ENCODE measurements at regions not wholly inside any gene's neighbourhood (a gene's known extent, or its start where the extent isn't known, plus 50 kb on each side); places are given as distances from the start of the nearest gene placed in this dataset.

DNA sequence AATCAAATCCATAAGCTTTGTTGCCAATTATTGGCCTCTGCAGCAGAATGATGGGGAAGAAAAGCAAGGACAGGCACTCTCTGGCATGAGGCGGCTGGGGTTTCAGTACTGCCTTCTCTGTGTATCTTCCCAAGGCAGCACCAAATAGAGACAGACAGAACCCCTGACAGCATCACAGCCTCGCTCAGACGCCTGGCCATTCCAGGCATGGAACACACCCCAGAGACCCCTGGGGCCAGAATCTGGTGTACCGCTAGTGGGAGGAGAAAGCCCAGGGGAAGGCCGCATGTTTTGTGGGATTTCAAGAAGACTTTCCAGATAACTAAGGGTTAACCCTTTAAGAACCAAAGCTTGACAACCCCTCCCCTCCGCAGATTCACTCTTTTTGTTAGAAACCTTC is 282.1 kb downstream of the EN1 start:
- DNase-seq (ENCODE audit: low read depth): no peak

DNA sequence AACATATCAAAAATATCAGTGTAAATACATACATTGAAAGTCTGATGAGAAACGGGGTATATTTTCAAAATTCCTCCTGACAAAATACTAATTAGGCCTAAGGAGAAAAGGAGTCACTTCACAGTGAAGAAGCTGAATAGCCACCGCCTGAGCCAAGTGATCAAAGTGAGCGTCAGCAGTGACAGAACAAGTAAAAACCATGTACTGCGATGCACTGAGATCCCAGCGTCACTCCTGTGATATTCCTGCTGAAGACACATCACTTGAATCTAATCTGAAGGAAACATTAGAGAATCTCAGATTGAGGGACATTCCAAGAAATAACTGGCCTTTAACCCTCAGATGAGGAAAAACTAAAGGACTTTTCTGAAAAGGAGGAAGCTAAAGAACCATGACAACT is 285.3 kb downstream of the EN1 start:
- DNase-seq (ENCODE audit: low read depth): no peak

DNA sequence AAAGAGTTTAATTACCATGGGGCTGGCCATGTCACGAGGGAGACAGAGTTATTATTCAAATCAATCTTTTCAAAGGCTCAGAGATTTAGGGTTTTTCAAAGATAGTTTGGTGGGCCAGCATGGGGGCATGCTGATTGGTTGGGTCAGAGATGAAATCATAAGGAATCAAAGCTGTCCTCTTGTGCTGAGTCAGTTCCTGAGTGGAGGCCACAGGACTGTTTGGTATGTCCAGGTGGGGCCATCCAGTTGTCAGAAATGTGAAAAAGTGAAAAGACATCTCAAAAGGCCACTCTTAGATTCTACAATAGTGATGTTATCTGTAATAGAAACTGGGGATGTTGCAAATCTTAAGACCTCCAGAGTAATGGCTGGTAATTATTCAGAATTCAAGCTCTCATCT is 288.6 kb downstream of the EN1 start:
- no peak for DNase-seq (ENCODE audit: low read depth)

DNA sequence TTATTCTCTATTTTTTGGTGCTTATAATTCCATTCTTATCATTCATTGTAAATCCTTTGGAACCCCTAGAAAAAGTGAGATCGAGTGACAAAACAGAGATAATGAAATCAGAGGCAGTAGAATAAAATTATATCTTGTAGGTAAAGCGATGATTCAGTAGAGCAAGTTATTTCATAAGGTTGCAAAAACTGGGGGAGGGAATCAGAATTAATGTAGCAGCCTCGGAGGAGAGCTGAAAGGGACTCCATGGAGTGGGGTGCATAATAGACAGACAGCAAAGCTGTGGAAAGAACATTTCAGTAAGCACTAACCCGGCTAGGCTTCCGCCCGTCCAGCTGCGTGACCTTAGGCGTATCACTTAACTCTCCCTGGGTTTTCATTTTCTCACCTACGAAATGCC is 289.7 kb downstream of the EN1 start:
- no peak for DNase-seq (ENCODE audit: low read depth)

DNA sequence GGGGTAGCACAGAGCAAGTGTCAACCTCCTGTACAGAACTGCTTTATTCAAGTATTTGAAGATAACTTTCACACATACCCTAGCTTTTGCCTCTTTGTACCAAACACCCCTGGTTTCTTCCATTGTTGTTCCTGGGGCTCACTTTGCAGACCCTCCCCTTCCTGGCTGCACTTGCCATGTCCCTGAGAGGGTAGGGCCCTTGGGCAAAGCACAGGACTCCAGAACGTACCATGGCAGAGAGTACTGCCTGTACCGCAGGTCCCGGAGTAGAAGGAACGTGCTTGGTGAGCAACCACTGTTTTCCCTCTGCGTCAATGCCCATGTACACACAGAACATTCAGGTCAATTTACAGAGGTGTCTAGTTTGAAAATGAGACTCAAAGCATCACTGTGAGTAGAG is 290.4 kb downstream of the EN1 start:
- DNase-seq (ENCODE audit: low read depth): no peak

DNA sequence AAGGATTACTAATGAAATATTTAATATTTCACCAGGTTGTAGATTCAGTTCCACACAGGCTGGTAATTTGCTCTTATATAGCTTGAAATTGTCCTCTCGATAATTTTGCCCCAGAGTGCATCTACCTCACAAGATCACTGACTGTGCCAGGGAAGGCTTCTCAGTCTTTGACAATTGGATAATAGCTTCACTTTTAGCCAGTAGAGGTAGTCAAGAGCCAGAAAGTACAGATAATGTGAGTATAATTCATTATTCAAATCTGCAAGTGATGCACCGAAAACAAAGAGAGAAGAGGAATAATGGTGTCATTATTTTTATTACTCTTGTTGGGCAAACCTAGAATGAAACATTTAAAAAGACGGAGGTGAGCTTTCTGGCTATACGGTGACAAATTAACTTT is 292.8 kb downstream of the EN1 start:
- no peak for DNase-seq (ENCODE audit: low read depth)

DNA sequence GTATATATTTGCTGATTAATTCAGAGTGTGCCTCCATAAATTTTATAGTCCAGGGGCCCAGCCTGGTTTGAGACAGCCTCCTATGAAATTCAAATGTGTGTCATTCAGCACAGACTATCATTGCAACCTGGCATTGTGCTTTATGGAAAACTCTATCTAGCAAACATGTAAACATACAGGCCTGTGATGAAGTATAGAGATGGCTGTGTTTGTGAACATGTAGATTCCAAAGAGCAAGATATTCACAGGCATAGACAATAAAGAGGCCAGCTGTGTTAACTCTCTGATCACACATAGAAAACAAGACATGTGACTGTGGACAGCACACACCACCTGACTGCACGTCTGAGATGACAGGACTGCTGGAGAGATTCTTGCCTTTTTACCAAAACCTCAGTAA is 297.9 kb downstream of the EN1 start:
- no peak for DNase-seq (ENCODE audit: low read depth)

GRCh38 chr2:118548880-118549488 is 298.5 kb downstream of the EN1 start:
- DNase-seq (ENCODE audit: low read depth): no peak

DNA sequence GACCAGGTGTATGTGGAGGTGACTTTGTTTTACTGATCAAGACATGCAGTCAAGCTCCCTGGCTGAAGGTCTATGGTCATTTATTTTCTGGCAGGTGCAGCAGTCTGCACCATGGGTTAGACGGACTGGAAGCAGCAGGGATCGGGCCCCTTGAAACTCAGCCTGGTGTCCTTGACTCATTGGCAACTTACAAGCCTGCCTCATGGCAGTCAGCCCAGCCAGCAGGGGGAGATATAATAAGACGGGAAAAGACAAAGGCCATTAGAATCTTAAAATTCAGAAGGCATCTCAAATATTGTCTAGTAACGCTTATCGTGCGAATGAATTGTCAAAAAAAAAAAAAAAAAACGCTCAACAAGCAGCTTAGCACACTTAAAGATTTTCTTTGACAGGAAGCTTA is 308.2 kb downstream of the EN1 start:
- DNase-seq (ENCODE audit: low read depth): no peak

GRCh38 chr2:118536306-118536705 is 311.1 kb downstream of the EN1 start:
- no peak for DNase-seq (ENCODE audit: low read depth)

DNA sequence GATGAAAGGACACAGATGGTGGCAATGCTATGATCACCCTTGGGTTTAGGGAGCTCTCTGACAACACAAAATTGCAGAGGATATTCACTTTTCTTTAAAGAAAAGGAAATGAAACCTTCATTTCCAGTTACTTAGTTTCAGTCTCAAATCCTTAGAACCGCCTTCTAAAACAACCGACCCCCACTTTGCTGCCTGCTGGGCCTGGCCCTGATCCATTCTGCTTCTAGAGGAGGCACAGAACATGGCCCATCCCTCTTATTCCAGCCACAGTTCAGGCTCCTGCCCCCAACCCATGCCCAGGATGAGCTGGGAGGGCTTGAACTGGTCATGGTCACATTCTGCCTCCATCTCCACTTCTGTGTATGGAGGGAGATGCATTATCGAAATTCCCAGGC is 311.6 kb downstream of the EN1 start:
- DNase-seq (ENCODE audit: low read depth): no peak

- DNase-seq (ENCODE audit: low read depth): no peak
Measured at GRCh38 chr2:118535171-118535817, 312.2 kb downstream of the EN1 start.

DNA sequence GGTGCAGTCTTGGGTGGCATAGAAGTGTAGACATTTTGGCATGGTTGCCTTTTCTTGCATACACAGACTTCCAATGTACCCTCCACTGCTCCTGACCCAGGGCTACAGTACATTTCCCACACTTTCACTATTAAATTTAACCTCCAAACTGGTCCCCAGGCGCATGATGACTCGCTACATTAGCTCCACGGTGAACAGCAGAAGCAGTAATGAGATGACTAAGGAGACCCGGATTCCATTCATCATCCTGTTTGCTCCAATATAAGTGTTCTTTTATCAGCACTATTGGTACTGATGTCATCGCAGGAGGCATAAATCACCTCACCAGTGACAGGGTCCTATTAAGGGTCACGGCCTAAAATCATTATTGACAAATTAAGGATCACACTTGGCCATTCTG is 316.5 kb downstream of the EN1 start:
- DNase-seq (ENCODE audit: low read depth): no peak

DNA sequence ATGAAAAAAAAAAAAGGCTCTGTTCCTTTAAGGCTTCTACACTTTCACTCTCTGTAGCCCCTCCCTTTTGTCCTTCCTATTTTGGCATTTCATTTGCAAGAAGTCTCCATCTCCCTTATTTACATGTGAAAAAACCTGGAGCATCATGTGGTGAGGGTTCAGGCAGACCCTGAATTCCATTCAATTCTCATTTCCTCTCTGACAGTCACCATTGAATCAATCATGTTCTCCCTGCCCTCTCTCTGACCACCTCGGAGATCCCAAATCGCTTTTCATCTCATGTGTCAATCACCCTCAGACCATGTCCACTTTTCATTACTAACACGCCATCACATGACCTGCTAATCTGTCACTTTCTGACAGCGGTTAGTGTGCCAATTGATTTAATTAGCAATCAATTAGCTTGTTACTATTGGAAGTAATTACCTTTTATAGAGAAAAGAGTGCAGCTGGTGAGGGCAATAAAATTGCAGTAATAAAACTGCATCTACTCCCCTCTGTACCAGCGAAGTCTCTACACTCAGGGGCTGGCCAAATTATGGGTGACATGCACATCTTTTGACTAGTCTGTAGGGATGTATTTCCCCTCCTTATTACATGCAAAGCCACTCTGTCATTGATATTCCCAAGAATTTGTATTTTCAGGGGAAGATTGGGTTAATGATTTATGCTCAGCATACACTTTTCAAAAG is 317.4 kb downstream of the EN1 start:
- DNase-seq (ENCODE audit: low read depth): no peak

- DNase-seq (ENCODE audit: low read depth): no peak
Measured at GRCh38 chr2:118527571-118527970, 319.9 kb downstream of the EN1 start.

GRCh38 chr2:118525346-118525745 is 322.1 kb downstream of the EN1 start:
- DNase-seq (ENCODE audit: low read depth): no peak

DNA sequence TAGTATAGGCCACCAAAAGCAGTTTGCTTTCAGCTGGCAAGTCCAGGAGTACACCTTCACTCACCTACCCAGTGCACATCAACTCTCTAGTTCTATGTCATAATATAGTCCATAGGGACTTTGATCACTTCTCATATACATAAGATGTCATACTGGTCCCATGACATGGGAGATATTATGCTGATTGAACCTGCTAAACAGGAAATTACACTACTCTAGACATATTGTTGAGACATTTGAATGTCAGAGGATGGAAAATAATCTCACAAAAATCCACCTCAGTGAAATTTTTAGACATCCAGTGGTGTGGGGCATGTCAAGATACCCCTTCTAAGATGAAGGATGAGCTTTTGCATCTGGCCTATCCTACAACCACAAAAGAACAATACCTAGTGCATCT is 322.5 kb downstream of the EN1 start:
- no peak for DNase-seq (ENCODE audit: low read depth)

DNA sequence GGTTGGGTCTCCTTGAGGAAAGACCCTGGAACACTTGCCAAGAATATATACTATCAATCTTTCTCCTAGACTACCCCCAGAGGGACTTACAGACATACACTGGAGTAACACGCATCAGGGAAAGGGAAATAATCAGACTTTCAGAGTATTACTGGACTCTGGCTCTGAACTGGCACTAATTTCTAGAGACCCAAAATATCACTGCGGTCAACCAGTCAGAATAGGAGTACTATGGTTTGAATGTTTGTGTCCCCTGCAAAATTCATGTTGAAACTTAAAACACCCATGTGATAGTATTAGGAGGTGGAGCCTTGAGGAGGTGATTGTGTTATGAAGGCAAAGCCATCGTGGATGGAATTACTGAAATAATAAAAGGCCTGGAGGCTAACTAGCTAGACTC is 323.7 kb downstream of the EN1 start:
- no peak for DNase-seq (ENCODE audit: low read depth)

GRCh38 chr2:118521960-118522359 is 325.5 kb downstream of the EN1 start:
- no peak for DNase-seq (ENCODE audit: low read depth)

GRCh38 chr2:118521272-118521671 is 326.2 kb downstream of the EN1 start:
- no peak for DNase-seq (ENCODE audit: low read depth)

DNA sequence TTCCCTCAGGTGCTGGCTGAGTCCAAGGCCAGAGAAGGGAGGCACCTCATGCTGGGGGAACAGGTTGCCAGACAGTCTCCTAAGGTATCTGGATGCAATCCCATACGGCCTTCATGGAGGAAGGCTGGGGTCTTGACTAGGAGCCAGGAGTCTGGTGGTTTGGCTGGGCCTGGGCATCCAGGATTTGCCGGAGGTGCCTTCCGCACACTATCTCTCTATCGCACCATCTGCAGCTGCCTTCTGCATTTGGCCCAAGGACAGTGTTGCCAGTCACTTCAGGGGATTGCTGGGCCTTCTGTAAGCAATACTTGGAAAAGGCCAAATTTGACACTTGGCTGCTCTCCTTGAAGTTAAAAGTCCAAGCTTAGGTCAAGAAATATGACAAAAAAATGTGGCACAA is 327.2 kb downstream of the EN1 start:
- DNase-seq (ENCODE audit: low read depth): no peak

GRCh38 chr2:118519511-118519910 is 327.9 kb downstream of the EN1 start:
- no peak for DNase-seq (ENCODE audit: low read depth)

GRCh38 chr2:118510807-118511206 is 336.6 kb downstream of the EN1 start:
- DNase-seq (ENCODE audit: low read depth): no peak
